ENCODE measurements at regions not wholly inside any gene's neighbourhood (a gene's known extent, or its start where the extent isn't known, plus 50 kb on each side); places are given as distances from the start of the nearest gene placed in this dataset.
"Not testable (repeated sequence)": the region's sequence is repeated elsewhere in the genome, so short reads cannot be mapped to it uniquely, and the experiment has no call there.

DNA sequence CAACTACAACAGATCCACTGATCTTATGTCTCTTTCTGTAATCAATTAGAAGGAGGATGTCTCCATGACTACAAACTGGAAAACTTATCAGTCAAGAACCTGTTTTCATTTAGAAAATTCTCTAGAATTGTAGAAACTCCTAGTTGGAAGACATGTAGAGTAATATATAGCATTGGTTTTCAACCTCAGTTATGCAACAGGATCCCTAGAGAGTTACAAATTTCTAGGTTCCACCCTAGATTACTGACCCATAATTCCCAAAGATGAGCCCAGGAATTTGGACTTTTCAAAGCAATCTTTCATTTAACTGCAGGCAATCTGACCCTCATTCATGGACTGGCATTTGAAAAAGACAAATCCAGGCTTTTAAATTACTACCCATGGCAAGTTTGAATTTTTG lies 116.9 kb upstream of the RAP2B start:
- Histone ChIP-seq H3K4me1 (ENCODE audit: control insufficient read depth, insufficient read depth, low read length) (no peaks in the 10 kb centered on the region), H3K36me3 (ENCODE audit: control insufficient read depth, insufficient read depth, low read length) (no peaks in the 10 kb centered on the region), H3K27me3 (ENCODE audit: control insufficient read depth, insufficient read depth, low read length) (no peaks in the 10 kb centered on the region), H3K9me3 (replicated peaks; ENCODE audit: control insufficient read depth, low read depth, low read length) (no peaks in the 10 kb centered on the region), H3K4me3 (ENCODE audit: low read length) (no peak overlapping the region), H3K27ac (ENCODE audit: low read length) (no peak overlapping the region)
- no peak for DNase-seq

DNA sequence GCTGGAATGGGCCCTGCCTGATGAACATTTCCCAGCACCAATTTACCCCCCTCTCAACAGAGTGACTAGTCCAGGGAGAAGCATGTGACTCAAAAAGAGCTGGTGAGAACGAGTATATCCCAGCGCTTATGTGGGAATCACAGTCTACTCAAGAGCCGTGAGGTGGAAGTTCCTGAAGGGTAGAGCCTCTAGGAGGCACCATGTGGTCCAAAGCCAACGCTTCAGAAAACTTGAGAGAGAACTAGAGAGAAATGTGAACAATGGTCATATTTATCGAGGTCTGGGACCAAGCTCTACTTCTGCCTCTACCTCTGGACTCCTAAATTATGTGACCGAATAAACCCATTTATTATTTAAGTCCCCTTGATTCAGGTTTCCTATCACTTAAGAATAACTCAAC lies 111.0 kb upstream of the RAP2B start:
- H3K4me3 ChIP-seq (ENCODE audit: low read length): no peak overlapping the region
- H3K4me1 ChIP-seq (ENCODE audit: control insufficient read depth, insufficient read depth, low read length): no peaks in the 10 kb centered on the region
- WGBS (ENCODE audit: insufficient coverage): 97% methylated on average over 3 of the region's 6 CpGs
- H3K36me3 ChIP-seq (ENCODE audit: control insufficient read depth, insufficient read depth, low read length): no peaks in the 10 kb centered on the region
- H3K27ac ChIP-seq (ENCODE audit: low read length): no peak overlapping the region
- DNase-seq: no peak
- no peaks in the 10 kb centered on the region for H3K9me3 ChIP-seq (replicated peaks; ENCODE audit: control insufficient read depth, low read depth, low read length)
- no peaks in the 10 kb centered on the region for H3K27me3 ChIP-seq (ENCODE audit: control insufficient read depth, insufficient read depth, low read length)

DNA sequence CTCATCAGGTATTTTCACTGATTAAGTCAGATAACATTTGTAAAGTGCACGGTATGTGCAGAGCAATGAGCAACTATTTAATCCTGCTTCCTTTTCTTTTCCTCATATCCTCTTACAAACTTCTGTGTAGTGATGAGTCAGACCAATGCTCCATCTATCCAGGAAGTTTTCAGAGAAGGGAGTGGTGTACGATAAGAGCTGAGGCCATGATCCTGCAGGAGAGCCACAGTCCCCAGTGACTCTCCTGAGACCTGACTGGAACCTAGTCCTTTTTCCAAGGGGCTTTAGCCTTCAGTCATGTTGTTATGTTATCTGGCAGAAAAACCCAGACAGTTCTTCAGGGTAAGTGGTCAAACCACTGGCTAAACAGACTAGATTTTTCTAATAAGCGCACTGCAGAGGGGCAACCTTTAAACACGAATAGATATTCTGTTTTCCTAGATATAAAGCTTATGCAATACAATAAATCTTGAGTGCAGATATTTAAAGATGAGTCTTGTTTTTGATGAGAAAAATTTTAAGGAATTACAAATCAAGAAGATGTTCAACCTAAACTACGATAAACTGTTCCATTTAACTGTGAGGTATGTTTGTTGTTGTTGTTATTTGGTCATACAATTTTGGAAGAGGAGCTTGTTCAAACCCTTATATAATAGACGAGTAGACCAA lies 110.5 kb upstream of the RAP2B start:
- no peaks in the 10 kb centered on the region for H3K4me1 ChIP-seq (ENCODE audit: control insufficient read depth, insufficient read depth, low read length)
- no peak for DNase-seq
- H3K27me3 ChIP-seq (ENCODE audit: control insufficient read depth, insufficient read depth, low read length): no peaks in the 10 kb centered on the region
- no peaks in the 10 kb centered on the region for H3K9me3 ChIP-seq (replicated peaks; ENCODE audit: control insufficient read depth, low read depth, low read length)
- no peak overlapping the region for H3K4me3 ChIP-seq (ENCODE audit: low read length)
- no peaks in the 10 kb centered on the region for H3K36me3 ChIP-seq (ENCODE audit: control insufficient read depth, insufficient read depth, low read length)
- H3K27ac ChIP-seq (ENCODE audit: low read length): no peak overlapping the region
- 57% methylated on average over 1 of the region's 6 CpGs for WGBS (ENCODE audit: insufficient coverage)

DNA sequence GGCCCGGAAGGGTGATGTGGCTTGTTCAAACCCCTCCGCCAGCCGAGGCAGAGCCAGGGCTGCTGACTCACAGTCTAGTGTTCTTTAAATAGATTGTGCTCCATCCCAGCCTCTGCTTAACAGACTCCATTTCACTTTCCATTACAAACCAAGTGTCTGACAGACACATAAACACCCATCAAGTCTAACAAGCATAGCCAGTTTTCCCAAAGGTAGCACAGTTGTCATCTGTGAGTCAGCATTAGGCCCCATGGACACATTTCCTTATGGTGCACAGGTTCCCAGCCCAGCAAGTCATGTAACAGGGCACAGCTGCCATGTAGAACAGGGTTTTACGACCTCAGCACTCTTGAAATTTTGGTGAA lies 109.9 kb upstream of the RAP2B start:
- DNase-seq: no peak
- Histone ChIP-seq H3K9me3 (replicated peaks; ENCODE audit: control insufficient read depth, low read depth, low read length) (no peaks in the 10 kb centered on the region), H3K27ac (ENCODE audit: low read length) (no peak overlapping the region), H3K4me3 (ENCODE audit: low read length) (no peak overlapping the region), H3K4me1 (ENCODE audit: control insufficient read depth, insufficient read depth, low read length) (no peaks in the 10 kb centered on the region), H3K27me3 (ENCODE audit: control insufficient read depth, insufficient read depth, low read length) (no peaks in the 10 kb centered on the region), H3K36me3 (ENCODE audit: control insufficient read depth, insufficient read depth, low read length) (no peaks in the 10 kb centered on the region)
- 61% methylated on average over 2 of the region's 4 CpGs for WGBS (ENCODE audit: insufficient coverage)

DNA sequence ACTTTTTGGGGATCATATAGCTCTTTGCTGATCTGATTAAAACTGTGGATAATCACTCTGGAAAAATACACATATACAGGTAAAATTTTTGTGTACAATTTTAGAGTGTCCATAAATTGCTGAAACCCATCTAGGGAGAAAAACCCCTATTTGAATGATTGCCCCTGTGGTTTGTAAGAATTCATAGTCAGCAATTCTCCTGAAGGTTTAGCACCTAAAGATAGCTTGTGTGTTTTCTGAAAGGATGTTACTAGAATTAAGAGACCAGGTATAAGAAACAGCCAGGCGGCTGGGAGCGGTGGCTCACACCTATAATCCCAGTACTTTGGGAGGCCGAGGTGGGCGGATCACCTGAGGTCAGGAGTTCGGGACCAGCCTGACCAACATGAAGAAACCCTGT lies 106.8 kb upstream of the RAP2B start:
- Histone ChIP-seq H3K4me3 (ENCODE audit: low read length) (no peak overlapping the region), H3K36me3 (ENCODE audit: control insufficient read depth, insufficient read depth, low read length) (no peaks in the 10 kb centered on the region), H3K4me1 (ENCODE audit: control insufficient read depth, insufficient read depth, low read length) (no peaks in the 10 kb centered on the region), H3K27ac (ENCODE audit: low read length) (no peak overlapping the region), H3K9me3 (replicated peaks; ENCODE audit: control insufficient read depth, low read depth, low read length) (no peaks in the 10 kb centered on the region), H3K27me3 (ENCODE audit: control insufficient read depth, insufficient read depth, low read length) (no peaks in the 10 kb centered on the region)
- WGBS (ENCODE audit: insufficient coverage): no CpG with 5 or more reads among the region's 5 CpGs
- DNase-seq: no peak

DNA sequence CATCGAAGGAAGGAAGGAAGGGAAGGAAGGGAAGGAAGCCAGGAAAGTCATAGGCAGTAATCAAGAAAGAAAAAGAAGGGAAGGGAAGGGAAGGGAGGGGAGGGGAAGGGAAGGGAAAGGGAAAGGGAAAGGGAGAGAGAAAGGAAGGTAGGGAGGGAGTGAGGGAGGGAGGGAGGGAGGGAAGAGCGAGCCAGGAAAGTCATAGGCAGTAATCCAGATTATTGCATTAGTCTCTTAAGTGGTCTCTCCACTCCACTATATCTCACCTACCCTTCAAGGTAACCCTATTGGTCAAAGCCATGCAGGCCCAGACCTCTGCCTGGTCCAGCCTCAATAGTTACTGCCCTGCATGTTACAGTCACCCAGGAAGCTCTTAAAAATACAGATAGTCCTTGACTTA lies 106.2 kb upstream of the RAP2B start:
- WGBS (ENCODE audit: insufficient coverage): no CpG with 5 or more reads among the region's 2 CpGs
- no peak for DNase-seq
- H3K36me3 ChIP-seq (ENCODE audit: control insufficient read depth, insufficient read depth, low read length): no peaks in the 10 kb centered on the region
- H3K27me3 ChIP-seq (ENCODE audit: control insufficient read depth, insufficient read depth, low read length): no peaks in the 10 kb centered on the region
- H3K4me3 ChIP-seq (ENCODE audit: low read length): no peak overlapping the region
- H3K4me1 ChIP-seq (ENCODE audit: control insufficient read depth, insufficient read depth, low read length): no peaks in the 10 kb centered on the region
- no peaks in the 10 kb centered on the region for H3K9me3 ChIP-seq (replicated peaks; ENCODE audit: control insufficient read depth, low read depth, low read length)
- no peak overlapping the region for H3K27ac ChIP-seq (ENCODE audit: low read length)

DNA sequence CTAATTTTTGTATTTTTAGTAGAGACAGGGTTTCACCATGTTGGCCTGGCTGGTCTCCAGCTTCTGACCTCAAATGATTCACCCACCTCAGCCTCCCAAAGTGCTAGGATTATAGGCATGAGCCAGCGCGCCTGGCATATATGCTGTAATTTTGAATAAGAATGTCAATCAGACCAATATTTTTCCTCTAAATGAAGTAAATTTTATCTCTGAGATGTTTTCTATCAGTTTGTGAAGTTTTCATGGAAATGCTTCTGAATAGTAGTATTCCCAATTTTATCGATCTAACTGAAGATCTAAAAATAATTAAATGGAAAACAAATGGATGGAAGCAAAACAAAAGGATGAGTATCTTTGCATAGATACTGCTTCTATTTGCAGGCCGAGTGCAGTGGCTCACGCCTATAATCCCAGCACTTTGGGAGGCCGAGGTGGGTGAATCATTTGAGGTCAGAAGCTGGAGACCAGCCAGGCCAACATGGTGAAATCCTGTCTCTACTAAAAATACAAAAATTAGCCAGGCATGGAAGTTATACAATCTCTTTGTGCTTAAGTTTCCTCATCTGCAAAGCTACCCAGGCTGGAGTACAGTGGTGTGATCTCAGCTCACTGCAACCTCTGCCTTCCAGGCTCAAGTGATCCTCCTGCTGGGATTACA lies 103.9 kb upstream of the RAP2B start:
- DNase-seq; H3K9me3 ChIP-seq (replicated peaks; ENCODE audit: control insufficient read depth, low read depth, low read length); H3K4me3 ChIP-seq (ENCODE audit: low read length); H3K27ac ChIP-seq (ENCODE audit: low read length); H3K27me3 ChIP-seq (ENCODE audit: control insufficient read depth, insufficient read depth, low read length); H3K36me3 ChIP-seq (ENCODE audit: control insufficient read depth, insufficient read depth, low read length); H3K4me1 ChIP-seq (ENCODE audit: control insufficient read depth, insufficient read depth, low read length): not testable (repeated sequence)
- no CpG with 5 or more reads among the region's 6 CpGs for WGBS (ENCODE audit: insufficient coverage)

DNA sequence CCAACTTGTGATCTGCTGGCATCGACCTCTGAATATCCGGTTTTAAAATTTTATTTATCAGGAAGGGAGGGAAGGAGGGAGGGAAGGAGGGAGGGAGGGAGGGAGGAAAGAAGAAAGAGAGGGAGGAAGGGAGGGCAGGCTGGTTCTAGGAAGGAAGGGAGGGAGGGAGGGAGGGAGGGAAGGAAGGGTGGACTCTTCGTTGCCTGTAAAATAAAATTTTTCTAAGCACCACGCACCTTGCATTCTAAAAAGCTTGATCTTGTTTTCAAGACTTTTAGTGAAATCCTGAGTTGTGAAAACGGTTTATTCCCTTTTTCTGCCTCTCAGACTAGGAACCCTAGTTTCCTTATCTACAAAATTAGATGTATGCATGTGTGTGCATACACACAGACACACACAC lies 101.7 kb upstream of the RAP2B start:
- Histone ChIP-seq H3K9me3 (replicated peaks; ENCODE audit: control insufficient read depth, low read depth, low read length) (no peaks in the 10 kb centered on the region), H3K36me3 (ENCODE audit: control insufficient read depth, insufficient read depth, low read length) (no peaks in the 10 kb centered on the region), H3K27me3 (ENCODE audit: control insufficient read depth, insufficient read depth, low read length) (no peaks in the 10 kb centered on the region), H3K27ac (ENCODE audit: low read length) (no peak overlapping the region), H3K4me3 (ENCODE audit: low read length) (no peak overlapping the region), H3K4me1 (ENCODE audit: control insufficient read depth, insufficient read depth, low read length) (no peaks in the 10 kb centered on the region)
- DNase-seq: no peak
- no CpG with 5 or more reads among the region's 5 CpGs for WGBS (ENCODE audit: insufficient coverage)

DNA sequence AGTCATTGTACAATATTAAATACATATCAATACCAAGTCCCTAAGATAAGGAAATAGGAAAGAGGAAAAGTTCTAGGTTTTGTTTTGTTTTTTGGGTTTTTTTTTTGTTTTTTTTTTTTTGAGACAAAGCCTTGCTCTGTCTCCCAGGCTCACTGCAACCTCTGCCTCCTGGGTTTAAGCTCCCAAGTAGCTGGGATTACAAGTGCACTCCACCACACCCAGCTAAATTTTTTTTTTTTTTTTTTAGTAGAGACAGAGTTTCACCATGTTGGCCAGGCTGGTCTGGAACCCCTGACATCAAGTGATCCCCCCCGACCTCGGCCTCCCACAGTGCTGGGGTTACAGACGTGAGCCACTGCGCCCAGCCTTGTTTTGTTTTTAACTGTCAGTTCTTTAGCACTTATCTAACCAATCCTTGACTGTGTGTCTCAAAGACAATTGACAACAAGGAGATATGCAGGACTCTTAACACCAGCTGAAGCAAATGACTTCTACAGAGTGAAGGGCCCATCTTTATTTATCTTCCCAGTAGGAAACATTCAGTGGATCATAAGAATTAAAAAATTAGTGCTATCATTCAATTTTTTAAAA lies 100.0 kb upstream of the RAP2B start:
- Histone ChIP-seq H3K36me3 (ENCODE audit: control insufficient read depth, insufficient read depth, low read length) (no peaks in the 10 kb centered on the region), H3K9me3 (replicated peaks; ENCODE audit: control insufficient read depth, low read depth, low read length) (no peaks in the 10 kb centered on the region), H3K4me1 (ENCODE audit: control insufficient read depth, insufficient read depth, low read length) (no peaks in the 10 kb centered on the region), H3K27ac (ENCODE audit: low read length) (no peak overlapping the region), H3K4me3 (ENCODE audit: low read length) (no peak overlapping the region), H3K27me3 (ENCODE audit: control insufficient read depth, insufficient read depth, low read length) (no peaks in the 10 kb centered on the region)
- WGBS (ENCODE audit: insufficient coverage): 67% methylated on average over 2 of the region's 4 CpGs
- no peak for DNase-seq

DNA sequence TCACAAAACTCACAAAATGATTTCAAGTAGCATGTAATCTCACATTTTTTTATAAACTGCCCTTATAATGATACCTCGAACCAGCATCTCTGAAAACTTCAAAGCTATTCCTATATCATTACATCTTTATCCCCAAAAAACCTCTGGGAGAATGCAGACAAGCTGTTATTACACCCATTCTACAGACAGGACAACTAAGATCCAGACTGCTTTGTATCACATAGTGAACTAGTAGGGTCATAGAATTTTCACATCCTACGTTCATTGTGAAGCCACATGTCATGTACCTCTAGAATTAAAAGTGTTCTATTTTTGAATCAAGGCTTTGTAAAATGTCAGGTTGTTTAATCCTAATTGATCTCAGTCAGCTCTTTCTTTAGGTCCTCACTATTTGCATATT lies 98.7 kb upstream of the RAP2B start:
- WGBS (ENCODE audit: insufficient coverage): 100% methylated on average over 1 of the region's 2 CpGs
- Histone ChIP-seq H3K27ac (ENCODE audit: low read length) (no peak overlapping the region), H3K4me3 (ENCODE audit: low read length) (no peak overlapping the region), H3K9me3 (replicated peaks; ENCODE audit: control insufficient read depth, low read depth, low read length) (no peaks in the 10 kb centered on the region), H3K27me3 (ENCODE audit: control insufficient read depth, insufficient read depth, low read length) (no peaks in the 10 kb centered on the region), H3K4me1 (ENCODE audit: control insufficient read depth, insufficient read depth, low read length) (no peaks in the 10 kb centered on the region), H3K36me3 (ENCODE audit: control insufficient read depth, insufficient read depth, low read length) (no peaks in the 10 kb centered on the region)
- DNase-seq: no peak
